WTC11 (cell line): ENCODE measurements at regions not wholly inside any gene's neighbourhood (a gene's known extent, or its start where the extent isn't known, plus 50 kb on each side); places are given as distances from the start of the nearest gene placed in this dataset.
"Not testable (repeated sequence)": the region's sequence is repeated elsewhere in the genome, so short reads cannot be mapped to it uniquely, and the experiment has no call there.

Experiments used
- ATAC-seq: fragments of 200-7000 bp; cut with Tn5 transposase; 2 replicates; pipeline ENCODE4 v1.10.0; 2021; ENCODE audit warnings: mild to moderate bottlenecking, moderate library complexity
- CTCF ChIA-PET: fragments of 300-600 bp; sonication (Branson Sonifier 250); formaldehyde crosslinking; loops from one replicate; lab custom pipeline; 2021; ENCODE audit warnings: antibody characterized with exemption; lab: Charles Lee
- POLR2A ChIA-PET: fragments of 350-600 bp; sonication (Branson Sonifier 250); formaldehyde crosslinking; loops from one replicate; lab custom pipeline; 2021; ENCODE audit warnings: antibody characterized with exemption; lab: Charles Lee
- DNase-seq: peaks from one replicate; pipeline ENCODE4 v3.0.0; 2021; ENCODE audit warnings: low spot score
- H3K27ac Mint-ChIP-seq: 2 replicates; pipeline ENCODE4 v1.8.0; 2021; ENCODE audit warnings: mixed read lengths
- H3K27me3 Mint-ChIP-seq: 2 replicates; pipeline ENCODE4 v1.8.0; 2021; ENCODE audit warnings: low read depth, mild to moderate bottlenecking, moderate library complexity, mixed read lengths
- H3K36me3 Mint-ChIP-seq: 2 replicates; pipeline ENCODE4 v1.8.0; 2021; ENCODE audit warnings: mixed read lengths
- H3K4me1 Mint-ChIP-seq: 2 replicates; pipeline ENCODE4 v1.8.0; 2022; ENCODE audit warnings: mixed read lengths
- H3K4me3 Mint-ChIP-seq: 2 replicates; pipeline ENCODE4 v1.8.0; 2021; ENCODE audit warnings: mild to moderate bottlenecking, moderate library complexity, mixed read lengths
- H3K9me3 Mint-ChIP-seq: 2 replicates; pipeline ENCODE4 v1.8.0; 2021; ENCODE audit warnings: mixed read lengths
- ATF2 ChIP-seq: sonication (generic); formaldehyde crosslinking; IDR thresholded peaks from 2 replicates; pipeline ENCODE4 v1.8.1; 2022; ENCODE audit warnings: low read depth, missing genetic modification reagents, borderline replicate concordance
- ELF4 ChIP-seq: sonication (generic); formaldehyde crosslinking; IDR thresholded peaks from 2 replicates; pipeline ENCODE4 v1.8.1; 2022; ENCODE audit warnings: low read depth, mild to moderate bottlenecking, moderate library complexity, missing genetic modification reagents
- HMGA2 ChIP-seq: fragments of 250-450 bp; sonication (Bioruptor Pico); IDR thresholded peaks from 2 replicates; pipeline ENCODE4 v1.4.0; 2021; ENCODE audit warnings: mild to moderate bottlenecking, moderate library complexity
- JUN ChIP-seq: sonication (generic); formaldehyde crosslinking; IDR thresholded peaks from 2 replicates; pipeline ENCODE4 v1.8.0; 2023; ENCODE audit warnings: mild to moderate bottlenecking, missing genetic modification reagents
- NR3C1 ChIP-seq: sonication (generic); formaldehyde crosslinking; conservative IDR thresholded peaks from 2 replicates; pipeline ENCODE4 v1.8.1; 2023; ENCODE audit warnings: low read depth, mild to moderate bottlenecking, missing genetic modification reagents
- RELA ChIP-seq: sonication (generic); formaldehyde crosslinking; IDR thresholded peaks from 2 replicates; pipeline ENCODE4 v1.8.1; 2022; ENCODE audit warnings: missing genetic modification reagents, mild to moderate bottlenecking, borderline replicate concordance
- RORB ChIP-seq: fragments of 250-450 bp; sonication (Bioruptor Pico); IDR thresholded peaks from 2 replicates; pipeline ENCODE4 v1.9.0; 2021; ENCODE audit warnings: mild to moderate bottlenecking
- SOX15 ChIP-seq: fragments of 250-450 bp; sonication (Bioruptor Pico); IDR thresholded peaks from 2 replicates; pipeline ENCODE4 v1.9.0; 2021; ENCODE audit warnings: mild to moderate bottlenecking
- TP53 ChIP-seq: sonication (generic); formaldehyde crosslinking; IDR thresholded peaks from 2 replicates; pipeline ENCODE4 v1.8.1; 2023; ENCODE audit warnings: mild to moderate bottlenecking, missing genetic modification reagents
- ZBTB21 ChIP-seq: sonication (generic); formaldehyde crosslinking; IDR thresholded peaks from 2 replicates; pipeline ENCODE4 v1.8.1; 2023; ENCODE audit warnings: mild to moderate bottlenecking, missing genetic modification reagents, borderline replicate concordance
- ZNF138 ChIP-seq: sonication (generic); formaldehyde crosslinking; conservative IDR thresholded peaks from 2 replicates; pipeline ENCODE4 v1.8.1; 2022; ENCODE audit warnings: mild to moderate bottlenecking, moderate library complexity, missing genetic modification reagents
- ZNF232 ChIP-seq: sonication (generic); formaldehyde crosslinking; IDR thresholded peaks from 2 replicates; pipeline ENCODE4 v1.8.0; 2022; ENCODE audit warnings: mild to moderate bottlenecking, missing genetic modification reagents
- ZNF317 ChIP-seq: sonication (generic); formaldehyde crosslinking; IDR thresholded peaks from 2 replicates; pipeline ENCODE4 v1.8.1; 2023; ENCODE audit warnings: low read depth, mild to moderate bottlenecking, moderate library complexity, missing genetic modification reagents, borderline replicate concordance
- ZNF532 ChIP-seq: fragments of 250-450 bp; sonication (Bioruptor Pico); IDR thresholded peaks from 2 replicates; pipeline ENCODE4 v1.9.0; 2021; ENCODE audit warnings: mild to moderate bottlenecking, borderline replicate concordance
- TF ChIP-seq, protein P1 (sequence below): sonication (generic); formaldehyde crosslinking; IDR thresholded peaks from 2 replicates; pipeline ENCODE4 v1.8.0; 2022; ENCODE audit warnings: mild to moderate bottlenecking, missing genetic modification reagents
- TF ChIP-seq, protein P2 (sequence below): fragments of 250-450 bp; sonication (Bioruptor Pico); IDR thresholded peaks from 2 replicates; pipeline ENCODE4 v1.9.0; 2021; ENCODE audit warnings: mild to moderate bottlenecking
- TF ChIP-seq, protein P3 (sequence below): sonication (generic); formaldehyde crosslinking; IDR thresholded peaks from 2 replicates; pipeline ENCODE4 v1.8.1; 2022; ENCODE audit warnings: low read depth, mild to moderate bottlenecking, moderate library complexity, missing genetic modification reagents, borderline replicate concordance
- TF ChIP-seq, protein P4 (sequence below): sonication (generic); formaldehyde crosslinking; IDR thresholded peaks from 2 replicates; pipeline ENCODE4 v1.8.1; 2022; ENCODE audit warnings: mild to moderate bottlenecking, missing genetic modification reagents, moderate library complexity, borderline replicate concordance
- TF ChIP-seq, protein P5 (sequence below): sonication (generic); formaldehyde crosslinking; IDR thresholded peaks from 2 replicates; pipeline ENCODE4 v1.8.1; 2023; ENCODE audit warnings: mild to moderate bottlenecking, missing genetic modification reagents

GRCh38 chr4:81586706-81587105 is 115.0 kb upstream of the RASGEF1B start:
- TF ChIP-seq ZNF317 (no peak), ZNF138 (no peak), NR3C1 (CRISPR knock-in tag) (no peak), HMGA2 (CRISPR knock-in tag) (no peak), RORB (CRISPR knock-in tag) (no peak), SOX15 (no peak), ELF4 (CRISPR knock-in tag) (no peak), ZBTB21 (no peak), ZNF232 (CRISPR knock-in tag) (no peak), ATF2 (CRISPR knock-in tag) (no peak), RELA (CRISPR knock-in tag) (no peak), ZNF532 (CRISPR knock-in tag) (no peak), TP53 (no peak), JUN (CRISPR knock-in tag) (no peak)
- TF ChIP-seq, protein P1, sequence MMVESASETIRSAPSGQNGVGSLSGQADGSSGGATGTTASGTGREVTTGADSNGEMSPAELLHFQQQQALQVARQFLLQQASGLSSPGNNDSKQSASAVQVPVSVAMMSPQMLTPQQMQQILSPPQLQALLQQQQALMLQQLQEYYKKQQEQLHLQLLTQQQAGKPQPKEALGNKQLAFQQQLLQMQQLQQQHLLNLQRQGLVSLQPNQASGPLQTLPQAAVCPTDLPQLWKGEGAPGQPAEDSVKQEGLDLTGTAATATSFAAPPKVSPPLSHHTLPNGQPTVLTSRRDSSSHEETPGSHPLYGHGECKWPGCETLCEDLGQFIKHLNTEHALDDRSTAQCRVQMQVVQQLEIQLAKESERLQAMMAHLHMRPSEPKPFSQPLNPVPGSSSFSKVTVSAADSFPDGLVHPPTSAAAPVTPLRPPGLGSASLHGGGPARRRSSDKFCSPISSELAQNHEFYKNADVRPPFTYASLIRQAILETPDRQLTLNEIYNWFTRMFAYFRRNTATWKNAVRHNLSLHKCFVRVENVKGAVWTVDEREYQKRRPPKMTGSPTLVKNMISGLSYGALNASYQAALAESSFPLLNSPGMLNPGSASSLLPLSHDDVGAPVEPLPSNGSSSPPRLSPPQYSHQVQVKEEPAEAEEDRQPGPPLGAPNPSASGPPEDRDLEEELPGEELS (CRISPR knock-in tag) = no peak
- TF ChIP-seq, protein P2, sequence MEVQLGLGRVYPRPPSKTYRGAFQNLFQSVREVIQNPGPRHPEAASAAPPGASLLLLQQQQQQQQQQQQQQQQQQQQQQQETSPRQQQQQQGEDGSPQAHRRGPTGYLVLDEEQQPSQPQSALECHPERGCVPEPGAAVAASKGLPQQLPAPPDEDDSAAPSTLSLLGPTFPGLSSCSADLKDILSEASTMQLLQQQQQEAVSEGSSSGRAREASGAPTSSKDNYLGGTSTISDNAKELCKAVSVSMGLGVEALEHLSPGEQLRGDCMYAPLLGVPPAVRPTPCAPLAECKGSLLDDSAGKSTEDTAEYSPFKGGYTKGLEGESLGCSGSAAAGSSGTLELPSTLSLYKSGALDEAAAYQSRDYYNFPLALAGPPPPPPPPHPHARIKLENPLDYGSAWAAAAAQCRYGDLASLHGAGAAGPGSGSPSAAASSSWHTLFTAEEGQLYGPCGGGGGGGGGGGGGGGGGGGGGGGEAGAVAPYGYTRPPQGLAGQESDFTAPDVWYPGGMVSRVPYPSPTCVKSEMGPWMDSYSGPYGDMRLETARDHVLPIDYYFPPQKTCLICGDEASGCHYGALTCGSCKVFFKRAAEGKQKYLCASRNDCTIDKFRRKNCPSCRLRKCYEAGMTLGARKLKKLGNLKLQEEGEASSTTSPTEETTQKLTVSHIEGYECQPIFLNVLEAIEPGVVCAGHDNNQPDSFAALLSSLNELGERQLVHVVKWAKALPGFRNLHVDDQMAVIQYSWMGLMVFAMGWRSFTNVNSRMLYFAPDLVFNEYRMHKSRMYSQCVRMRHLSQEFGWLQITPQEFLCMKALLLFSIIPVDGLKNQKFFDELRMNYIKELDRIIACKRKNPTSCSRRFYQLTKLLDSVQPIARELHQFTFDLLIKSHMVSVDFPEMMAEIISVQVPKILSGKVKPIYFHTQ = no peak
- TF ChIP-seq, protein P3, sequence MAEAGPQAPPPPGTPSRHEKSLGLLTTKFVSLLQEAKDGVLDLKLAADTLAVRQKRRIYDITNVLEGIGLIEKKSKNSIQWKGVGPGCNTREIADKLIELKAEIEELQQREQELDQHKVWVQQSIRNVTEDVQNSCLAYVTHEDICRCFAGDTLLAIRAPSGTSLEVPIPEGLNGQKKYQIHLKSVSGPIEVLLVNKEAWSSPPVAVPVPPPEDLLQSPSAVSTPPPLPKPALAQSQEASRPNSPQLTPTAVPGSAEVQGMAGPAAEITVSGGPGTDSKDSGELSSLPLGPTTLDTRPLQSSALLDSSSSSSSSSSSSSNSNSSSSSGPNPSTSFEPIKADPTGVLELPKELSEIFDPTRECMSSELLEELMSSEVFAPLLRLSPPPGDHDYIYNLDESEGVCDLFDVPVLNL (CRISPR knock-in tag) = no peak
- TF ChIP-seq, protein P4, sequence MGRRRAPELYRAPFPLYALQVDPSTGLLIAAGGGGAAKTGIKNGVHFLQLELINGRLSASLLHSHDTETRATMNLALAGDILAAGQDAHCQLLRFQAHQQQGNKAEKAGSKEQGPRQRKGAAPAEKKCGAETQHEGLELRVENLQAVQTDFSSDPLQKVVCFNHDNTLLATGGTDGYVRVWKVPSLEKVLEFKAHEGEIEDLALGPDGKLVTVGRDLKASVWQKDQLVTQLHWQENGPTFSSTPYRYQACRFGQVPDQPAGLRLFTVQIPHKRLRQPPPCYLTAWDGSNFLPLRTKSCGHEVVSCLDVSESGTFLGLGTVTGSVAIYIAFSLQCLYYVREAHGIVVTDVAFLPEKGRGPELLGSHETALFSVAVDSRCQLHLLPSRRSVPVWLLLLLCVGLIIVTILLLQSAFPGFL (CRISPR knock-in tag) = no peak
- TF ChIP-seq, protein P5, sequence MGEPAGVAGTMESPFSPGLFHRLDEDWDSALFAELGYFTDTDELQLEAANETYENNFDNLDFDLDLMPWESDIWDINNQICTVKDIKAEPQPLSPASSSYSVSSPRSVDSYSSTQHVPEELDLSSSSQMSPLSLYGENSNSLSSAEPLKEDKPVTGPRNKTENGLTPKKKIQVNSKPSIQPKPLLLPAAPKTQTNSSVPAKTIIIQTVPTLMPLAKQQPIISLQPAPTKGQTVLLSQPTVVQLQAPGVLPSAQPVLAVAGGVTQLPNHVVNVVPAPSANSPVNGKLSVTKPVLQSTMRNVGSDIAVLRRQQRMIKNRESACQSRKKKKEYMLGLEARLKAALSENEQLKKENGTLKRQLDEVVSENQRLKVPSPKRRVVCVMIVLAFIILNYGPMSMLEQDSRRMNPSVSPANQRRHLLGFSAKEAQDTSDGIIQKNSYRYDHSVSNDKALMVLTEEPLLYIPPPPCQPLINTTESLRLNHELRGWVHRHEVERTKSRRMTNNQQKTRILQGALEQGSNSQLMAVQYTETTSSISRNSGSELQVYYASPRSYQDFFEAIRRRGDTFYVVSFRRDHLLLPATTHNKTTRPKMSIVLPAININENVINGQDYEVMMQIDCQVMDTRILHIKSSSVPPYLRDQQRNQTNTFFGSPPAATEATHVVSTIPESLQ (CRISPR knock-in tag) = no peak
- H3K27ac Mint-ChIP-seq = no peak overlapping the region
- H3K36me3 Mint-ChIP-seq = no peaks in the 10 kb centered on the region

GRCh38 chr4:81580994-81581374 is 109.3 kb upstream of the RASGEF1B start:
- POLR2A ChIA-PET, H3K27me3 Mint-ChIP-seq, H3K4me3 Mint-ChIP-seq, H3K27ac Mint-ChIP-seq, H3K4me1 Mint-ChIP-seq, DNase-seq, ATAC-seq: not testable (repeated sequence)
- CTCF ChIA-PET = interaction anchor here (1.1 kb wide), 1 partner anchor 114 kb away, joined by 3 read pairs; no protein-coding TSS in a partner anchor
- Mint-ChIP-seq H3K9me3 (peaks cover 16% of the 10 kb centered on the region), H3K36me3 (peaks cover 11% of the 10 kb centered on the region)

More at GRCh38 chr4:81586706-81587105, 115.0 kb upstream of the RASGEF1B start:
- H3K4me3 Mint-ChIP-seq = no peak overlapping the region
- DNase-seq = no peak
- CTCF ChIA-PET = no interaction called here
- peaks cover 3% of the 10 kb centered on the region; the same call in 1 of the 2 replicates for H3K9me3 Mint-ChIP-seq
- POLR2A ChIA-PET = no interaction called here
- no peaks in the 10 kb centered on the region for H3K27me3 Mint-ChIP-seq
- no peak for ATAC-seq
- H3K4me1 Mint-ChIP-seq = no peaks in the 10 kb centered on the region
